GM23338 (cell line): ENCODE measurements at regions not wholly inside any gene's neighbourhood (a gene's known extent, or its start where the extent isn't known, plus 50 kb on each side); places are given as distances from the start of the nearest gene placed in this dataset.

ENCODE experiments used
- ATAC-seq: fragments of 200-7000 bp; cut with Tn5 transposase; 3 replicates; pipeline ENCODE4 v1.9.1; 2020
- DNase-seq: peaks from one replicate; pipeline ENCODE4 v3.0.0-alpha.2; 2015; ENCODE audit warnings: low spot score
- H2AFZ ChIP-seq: fragments of 200-600 bp; sonication (generic); 2 replicates; pipeline ENCODE4 v1.8.0; 2016; ENCODE audit warnings: antibody characterized with exemption, mild to moderate bottlenecking, moderate library complexity
- H3F3A ChIP-seq: fragments of 200-600 bp; sonication (generic); replicated peaks from 2 replicates; pipeline ENCODE4 v1.8.0; 2017; ENCODE audit warnings: antibody characterized with exemption, mixed run types, low read depth
- H3K27ac ChIP-seq: fragments of 200-600 bp; sonication (generic); 2 replicates; pipeline ENCODE4 v1.6.1; 2016; ENCODE audit warnings: low read depth
- H3K27me3 ChIP-seq: fragments of 200-600 bp; sonication (generic); 2 replicates; pipeline ENCODE4 v1.8.0; 2016; ENCODE audit warnings: mild to moderate bottlenecking, mixed run types, moderate library complexity; ENCODE audit not compliant: insufficient read depth
- H3K36me3 ChIP-seq: fragments of 200-600 bp; sonication (generic); 2 replicates; pipeline ENCODE4 v1.8.0; 2016; ENCODE audit warnings: mild to moderate bottlenecking; ENCODE audit not compliant: insufficient read depth
- H3K4me1 ChIP-seq: fragments of 200-600 bp; sonication (generic); 2 replicates; pipeline ENCODE4 v1.8.0; 2016; ENCODE audit warnings: mild to moderate bottlenecking, moderate library complexity; ENCODE audit not compliant: insufficient read depth
- H3K4me2 ChIP-seq: fragments of 200-600 bp; sonication (generic); 2 replicates; pipeline ENCODE4 v1.7.1; 2017; ENCODE audit warnings: mixed run types
- H3K4me3 ChIP-seq: fragments of 200-600 bp; sonication (generic); 2 replicates; pipeline ENCODE4 v1.6.1; 2016; ENCODE audit warnings: mixed run types
- H3K79me2 ChIP-seq: fragments of 200-600 bp; sonication (generic); replicated peaks from 2 replicates; pipeline ENCODE4 v1.8.0; 2017; ENCODE audit warnings: mild to moderate bottlenecking; ENCODE audit not compliant: insufficient read depth
- H3K9me2 ChIP-seq: fragments of 200-600 bp; sonication (generic); 2 replicates; pipeline ENCODE4 v1.8.0; 2017; ENCODE audit not compliant: insufficient read depth
- H4K20me1 ChIP-seq: fragments of 200-600 bp; sonication (generic); replicated peaks from 2 replicates; pipeline ENCODE4 v1.8.0; 2017; ENCODE audit warnings: mild to moderate bottlenecking; ENCODE audit not compliant: insufficient read depth
- H3K27ac Mint-ChIP-seq: 2 replicates; pipeline ENCODE4 v1.8.0; 2020; ENCODE audit warnings: inconsistent platforms, mild to moderate bottlenecking, moderate library complexity, mixed read lengths
- H3K27me3 Mint-ChIP-seq: 3 replicates; pipeline ENCODE4 v1.8.0; 2022; ENCODE audit warnings: low read depth, mild to moderate bottlenecking, moderate library complexity, mixed read lengths, inconsistent platforms; ENCODE audit not compliant: insufficient read depth, poor library complexity
- H3K36me3 Mint-ChIP-seq: 3 replicates; pipeline ENCODE4 v1.8.0; 2021; ENCODE audit warnings: low read depth, mild to moderate bottlenecking, inconsistent platforms, moderate library complexity, mixed read lengths
- H3K4me1 Mint-ChIP-seq: 3 replicates; pipeline ENCODE4 v1.8.0; 2020; ENCODE audit warnings: mild to moderate bottlenecking, inconsistent platforms, mixed read lengths
- H3K4me3 Mint-ChIP-seq: 3 replicates; pipeline ENCODE4 v1.8.0; 2021; ENCODE audit warnings: moderate library complexity, mild to moderate bottlenecking, inconsistent platforms, mixed read lengths
- H3K9me3 Mint-ChIP-seq: 3 replicates; pipeline ENCODE4 v1.8.0; 2020; ENCODE audit warnings: moderate library complexity, mild to moderate bottlenecking, inconsistent platforms, mixed read lengths
- CTCF ChIP-seq, 2 experiments: fragments of 200-600 bp in 1 of 2; sonication (generic) in 1 of 2; conservative IDR thresholded peaks; 2 replicates each; pipeline versions ENCODE4 v1.5.1 to v1.6.1; 2016 to 2017; ENCODE audit warnings: antibody characterized with exemption in 2 of 2, low read depth in 2 of 2, mild to moderate bottlenecking in 2 of 2, moderate library complexity in 1 of 2
- EZH2 ChIP-seq: fragments of 200-600 bp; sonication (generic); IDR thresholded peaks from one replicate; pipeline ENCODE4 v1.8.0; 2017; ENCODE audit warnings: antibody characterized with exemption, mild to moderate bottlenecking, low read depth; ENCODE audit not compliant: unreplicated experiment
- EZH2phosphoT487 ChIP-seq: fragments of 200-600 bp; sonication (generic); IDR thresholded peaks from one replicate; pipeline ENCODE4 v1.8.1; 2018; ENCODE audit warnings: antibody characterized with exemption; ENCODE audit not compliant: unreplicated experiment
- NANOG ChIP-seq: IDR thresholded peaks from 2 replicates; pipeline ENCODE4 v1.6.1; 2016; ENCODE audit warnings: antibody characterized with exemption, borderline replicate concordance
- TF ChIP-seq, protein P1 (sequence below): fragments of 250-450 bp; sonication (Bioruptor Pico); IDR thresholded peaks from 2 replicates; pipeline ENCODE4 v1.5.0; 2020; ENCODE audit warnings: mild to moderate bottlenecking, moderate library complexity

DNA sequence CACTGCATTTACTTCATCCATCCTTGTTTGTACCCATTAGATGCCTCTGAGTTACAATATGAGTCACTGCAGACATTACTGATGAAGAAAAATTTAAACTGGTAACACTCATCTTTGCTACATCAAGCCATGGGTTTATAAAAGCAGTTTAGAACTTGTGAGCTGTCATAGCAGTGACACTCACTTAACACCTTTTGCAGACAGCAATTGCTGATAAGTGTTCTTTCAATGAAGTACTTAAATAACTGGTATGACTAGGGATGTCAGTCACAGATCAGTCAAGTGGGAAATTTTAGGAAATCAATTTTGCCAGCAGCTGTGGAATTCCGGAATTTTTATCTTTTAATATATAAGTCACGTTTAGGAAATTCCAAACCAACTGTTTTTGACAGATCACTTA lies 643.0 kb downstream of the TBL1XR1 start (continued):
- no peak for TF ChIP-seq EZH2phosphoT487

DNA sequence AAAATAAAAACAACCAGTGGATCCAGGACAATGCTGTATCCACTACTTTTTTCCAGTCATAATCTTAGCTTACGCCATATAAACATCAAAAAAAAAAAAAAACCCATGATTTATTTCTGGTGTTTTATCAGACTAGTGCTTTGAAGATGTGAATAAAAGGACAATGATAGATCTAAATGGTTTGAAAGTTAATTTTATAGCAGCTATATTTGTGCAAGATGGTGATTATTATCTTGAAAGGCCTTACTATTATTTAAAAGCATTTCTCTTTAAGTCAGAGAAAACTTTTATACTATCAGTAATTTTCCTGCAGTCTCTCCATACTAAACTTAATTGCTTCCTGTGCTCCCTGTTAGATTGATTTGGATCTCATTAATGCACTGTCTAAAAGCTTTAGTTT lies 670.3 kb downstream of the TBL1XR1 start:
- H3K27ac Mint-ChIP-seq, result no peak overlapping the region
- TF ChIP-seq NANOG (no peak), CTCF (conservative IDR thresholded peaks at IDR 0.05; ENCODE audit: low read depth in 2 of 2) (no peak), EZH2 (no peak)
- TF ChIP-seq, protein P1, sequence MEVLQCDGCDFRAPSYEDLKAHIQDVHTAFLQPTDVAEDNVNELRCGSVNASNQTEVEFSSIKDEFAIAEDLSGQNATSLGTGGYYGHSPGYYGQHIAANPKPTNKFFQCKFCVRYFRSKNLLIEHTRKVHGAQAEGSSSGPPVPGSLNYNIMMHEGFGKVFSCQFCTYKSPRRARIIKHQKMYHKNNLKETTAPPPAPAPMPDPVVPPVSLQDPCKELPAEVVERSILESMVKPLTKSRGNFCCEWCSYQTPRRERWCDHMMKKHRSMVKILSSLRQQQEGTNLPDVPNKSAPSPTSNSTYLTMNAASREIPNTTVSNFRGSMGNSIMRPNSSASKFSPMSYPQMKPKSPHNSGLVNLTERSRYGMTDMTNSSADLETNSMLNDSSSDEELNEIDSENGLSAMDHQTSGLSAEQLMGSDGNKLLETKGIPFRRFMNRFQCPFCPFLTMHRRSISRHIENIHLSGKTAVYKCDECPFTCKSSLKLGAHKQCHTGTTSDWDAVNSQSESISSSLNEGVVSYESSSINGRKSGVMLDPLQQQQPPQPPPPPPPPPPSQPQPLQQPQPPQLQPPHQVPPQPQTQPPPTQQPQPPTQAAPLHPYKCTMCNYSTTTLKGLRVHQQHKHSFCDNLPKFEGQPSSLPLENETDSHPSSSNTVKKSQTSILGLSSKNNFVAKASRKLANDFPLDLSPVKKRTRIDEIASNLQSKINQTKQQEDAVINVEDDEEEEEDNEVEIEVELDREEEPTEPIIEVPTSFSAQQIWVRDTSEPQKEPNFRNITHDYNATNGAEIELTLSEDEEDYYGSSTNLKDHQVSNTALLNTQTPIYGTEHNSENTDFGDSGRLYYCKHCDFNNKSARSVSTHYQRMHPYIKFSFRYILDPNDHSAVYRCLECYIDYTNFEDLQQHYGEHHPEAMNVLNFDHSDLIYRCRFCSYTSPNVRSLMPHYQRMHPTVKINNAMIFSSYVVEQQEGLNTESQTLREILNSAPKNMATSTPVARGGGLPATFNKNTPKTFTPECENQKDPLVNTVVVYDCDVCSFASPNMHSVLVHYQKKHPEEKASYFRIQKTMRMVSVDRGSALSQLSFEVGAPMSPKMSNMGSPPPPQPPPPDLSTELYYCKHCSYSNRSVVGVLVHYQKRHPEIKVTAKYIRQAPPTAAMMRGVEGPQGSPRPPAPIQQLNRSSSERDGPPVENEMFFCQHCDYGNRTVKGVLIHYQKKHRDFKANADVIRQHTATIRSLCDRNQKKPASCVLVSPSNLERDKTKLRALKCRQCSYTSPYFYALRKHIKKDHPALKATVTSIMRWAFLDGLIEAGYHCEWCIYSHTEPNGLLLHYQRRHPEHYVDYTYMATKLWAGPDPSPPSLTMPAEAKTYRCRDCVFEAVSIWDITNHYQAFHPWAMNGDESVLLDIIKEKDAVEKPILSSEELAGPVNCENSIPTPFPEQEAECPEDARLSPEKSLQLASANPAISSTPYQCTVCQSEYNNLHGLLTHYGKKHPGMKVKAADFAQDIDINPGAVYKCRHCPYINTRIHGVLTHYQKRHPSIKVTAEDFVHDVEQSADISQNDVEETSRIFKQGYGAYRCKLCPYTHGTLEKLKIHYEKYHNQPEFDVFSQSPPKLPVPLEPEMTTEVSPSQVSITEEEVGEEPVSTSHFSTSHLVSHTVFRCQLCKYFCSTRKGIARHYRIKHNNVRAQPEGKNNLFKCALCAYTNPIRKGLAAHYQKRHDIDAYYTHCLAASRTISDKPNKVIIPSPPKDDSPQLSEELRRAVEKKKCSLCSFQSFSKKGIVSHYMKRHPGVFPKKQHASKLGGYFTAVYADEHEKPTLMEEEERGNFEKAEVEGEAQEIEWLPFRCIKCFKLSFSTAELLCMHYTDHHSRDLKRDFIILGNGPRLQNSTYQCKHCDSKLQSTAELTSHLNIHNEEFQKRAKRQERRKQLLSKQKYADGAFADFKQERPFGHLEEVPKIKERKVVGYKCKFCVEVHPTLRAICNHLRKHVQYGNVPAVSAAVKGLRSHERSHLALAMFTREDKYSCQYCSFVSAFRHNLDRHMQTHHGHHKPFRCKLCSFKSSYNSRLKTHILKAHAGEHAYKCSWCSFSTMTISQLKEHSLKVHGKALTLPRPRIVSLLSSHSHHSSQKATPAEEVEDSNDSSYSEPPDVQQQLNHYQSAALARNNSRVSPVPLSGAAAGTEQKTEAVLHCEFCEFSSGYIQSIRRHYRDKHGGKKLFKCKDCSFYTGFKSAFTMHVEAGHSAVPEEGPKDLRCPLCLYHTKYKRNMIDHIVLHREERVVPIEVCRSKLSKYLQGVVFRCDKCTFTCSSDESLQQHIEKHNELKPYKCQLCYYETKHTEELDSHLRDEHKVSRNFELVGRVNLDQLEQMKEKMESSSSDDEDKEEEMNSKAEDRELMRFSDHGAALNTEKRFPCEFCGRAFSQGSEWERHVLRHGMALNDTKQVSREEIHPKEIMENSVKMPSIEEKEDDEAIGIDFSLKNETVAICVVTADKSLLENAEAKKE (CRISPR knock-in tag), result no peak

More for the DNA sequence above, 670.3 kb downstream of the TBL1XR1 start:
- no peaks in the 10 kb centered on the region for H3K79me2 ChIP-seq
- no peak for ATAC-seq
- peaks cover 36% of the 10 kb centered on the region for H3K4me1 ChIP-seq
- no peak overlapping the region for H3K4me3 ChIP-seq
- peaks cover 3% of the 10 kb centered on the region for H3K27me3 Mint-ChIP-seq
- H3K27me3 ChIP-seq, result no peaks in the 10 kb centered on the region
- H3K4me3 Mint-ChIP-seq, result no peak overlapping the region
- H3K36me3 Mint-ChIP-seq, result no peaks in the 10 kb centered on the region
- H3K4me1 Mint-ChIP-seq, result peaks cover 39% of the 10 kb centered on the region
- H3F3A ChIP-seq, result no peaks in the 10 kb centered on the region
- no peaks in the 10 kb centered on the region for H3K36me3 ChIP-seq
- H3K27ac ChIP-seq, result no peak overlapping the region
- H3K9me3 Mint-ChIP-seq, result no peaks in the 10 kb centered on the region
- H3K9me2 ChIP-seq, result 0 out of 2 replicates have a peak, but pooled peaks cover 4% of the 10 kb centered on the region
- H4K20me1 ChIP-seq, result no peaks in the 10 kb centered on the region
- peak overlapping the region; percentile 55; the same call in 1 of the 2 replicates for H3K4me2 ChIP-seq
- H2AFZ ChIP-seq, result no peak overlapping the region
- no peak for DNase-seq
